ENCODE measurements at regions not wholly inside any gene's neighbourhood (a gene's known extent, or its start where the extent isn't known, plus 50 kb on each side); places are given as distances from the start of the nearest gene placed in this dataset.
A peak's percentile ranks its signal among the peaks of the same experiment; 100 is the strongest.

- no peaks in the 10 kb centered on the region for H3K4me1 ChIP-seq (ENCODE audit: insufficient read depth, low read length, severe bottlenecking)
- no peaks in the 10 kb centered on the region for H3K79me2 ChIP-seq (ENCODE audit: insufficient read depth, low read length)
- H4K20me1 ChIP-seq (ENCODE audit: insufficient read depth, low read length): no peaks in the 10 kb centered on the region
- H2AFZ ChIP-seq (ENCODE audit: low read length): no peak overlapping the region
- H3K9me2 ChIP-seq (ENCODE audit: low read depth, low read length): no peaks in the 10 kb centered on the region
- H3K36me3 ChIP-seq (ENCODE audit: insufficient read depth, low read length): no peaks in the 10 kb centered on the region
- no peak overlapping the region for H3K4me3 ChIP-seq (ENCODE audit: low read depth, low read length, poor library complexity, severe bottlenecking)
- no peak overlapping the region for H3K9ac ChIP-seq (ENCODE audit: low read length)
- H3K27me3 ChIP-seq (ENCODE audit: insufficient read depth, low read length): no peaks in the 10 kb centered on the region
- H3K9me3 ChIP-seq (ENCODE audit: low read length): no peaks in the 10 kb centered on the region
- TF ChIP-seq, protein P1, sequence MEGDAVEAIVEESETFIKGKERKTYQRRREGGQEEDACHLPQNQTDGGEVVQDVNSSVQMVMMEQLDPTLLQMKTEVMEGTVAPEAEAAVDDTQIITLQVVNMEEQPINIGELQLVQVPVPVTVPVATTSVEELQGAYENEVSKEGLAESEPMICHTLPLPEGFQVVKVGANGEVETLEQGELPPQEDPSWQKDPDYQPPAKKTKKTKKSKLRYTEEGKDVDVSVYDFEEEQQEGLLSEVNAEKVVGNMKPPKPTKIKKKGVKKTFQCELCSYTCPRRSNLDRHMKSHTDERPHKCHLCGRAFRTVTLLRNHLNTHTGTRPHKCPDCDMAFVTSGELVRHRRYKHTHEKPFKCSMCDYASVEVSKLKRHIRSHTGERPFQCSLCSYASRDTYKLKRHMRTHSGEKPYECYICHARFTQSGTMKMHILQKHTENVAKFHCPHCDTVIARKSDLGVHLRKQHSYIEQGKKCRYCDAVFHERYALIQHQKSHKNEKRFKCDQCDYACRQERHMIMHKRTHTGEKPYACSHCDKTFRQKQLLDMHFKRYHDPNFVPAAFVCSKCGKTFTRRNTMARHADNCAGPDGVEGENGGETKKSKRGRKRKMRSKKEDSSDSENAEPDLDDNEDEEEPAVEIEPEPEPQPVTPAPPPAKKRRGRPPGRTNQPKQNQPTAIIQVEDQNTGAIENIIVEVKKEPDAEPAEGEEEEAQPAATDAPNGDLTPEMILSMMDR (IDR thresholded peaks at IDR 0.05; ENCODE audit: low read length): no peak
- no peak for TF ChIP-seq EZH2 (IDR thresholded peaks at IDR 0.05; ENCODE audit: borderline replicate concordance, low read length)
- H3K27ac ChIP-seq (ENCODE audit: low read depth, low read length, poor library complexity, severe bottlenecking): no peak overlapping the region
- no peaks in the 10 kb centered on the region for H3F3A ChIP-seq (ENCODE audit: insufficient read depth, low read length)
- no peak overlapping the region for H3K4me2 ChIP-seq (ENCODE audit: low read length)
Observed at GRCh38 chr7:52005613-52006012, 689.0 kb upstream of the COBL start.

DNA sequence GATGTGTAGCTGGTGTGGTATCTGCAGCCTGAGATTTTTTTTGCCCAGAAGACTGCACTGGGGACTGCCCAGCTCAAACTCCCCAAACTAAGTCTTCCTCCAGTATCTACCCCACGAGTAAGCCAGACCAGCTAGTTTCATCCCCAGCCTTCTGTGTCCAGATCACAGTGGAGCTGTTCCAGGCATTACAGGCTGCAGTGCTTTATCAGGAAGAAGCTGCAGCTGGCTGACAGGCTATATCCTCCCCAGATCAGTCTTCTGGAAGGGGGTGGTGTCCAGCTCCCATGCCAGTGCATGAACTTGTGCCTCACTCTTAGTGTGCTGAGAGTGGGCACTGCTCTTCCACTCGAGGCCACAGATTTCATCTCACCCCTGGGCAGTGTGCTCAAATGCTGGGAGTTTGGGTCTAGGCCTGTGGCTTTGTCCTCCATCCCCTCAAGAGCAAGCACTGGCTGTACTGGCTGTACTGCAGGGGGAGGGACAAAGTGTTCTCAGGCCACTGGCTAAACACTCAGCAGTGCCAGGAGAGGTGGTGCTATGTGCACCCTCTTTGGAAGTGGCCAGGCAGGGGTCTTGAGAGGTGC, 679.1 kb upstream of the COBL start:
- Histone ChIP-seq H3K4me3 (ENCODE audit: low read depth, low read length, poor library complexity, severe bottlenecking) (no peak overlapping the region), H3K4me1 (ENCODE audit: insufficient read depth, low read length, severe bottlenecking) (peaks cover 4% of the 10 kb centered on the region), H3K9ac (ENCODE audit: low read length) (no peak overlapping the region), H4K20me1 (ENCODE audit: insufficient read depth, low read length) (no peaks in the 10 kb centered on the region), H2AFZ (ENCODE audit: low read length) (no peak overlapping the region), H3K79me2 (ENCODE audit: insufficient read depth, low read length) (no peaks in the 10 kb centered on the region), H3K27ac (ENCODE audit: low read depth, low read length, poor library complexity, severe bottlenecking) (no peak overlapping the region), H3K9me3 (ENCODE audit: low read length) (peaks cover 7% of the 10 kb centered on the region; the same call in 1 of the 2 replicates), H3K36me3 (ENCODE audit: insufficient read depth, low read length) (no peaks in the 10 kb centered on the region), H3K9me2 (ENCODE audit: low read depth, low read length) (no peaks in the 10 kb centered on the region), H3K4me2 (ENCODE audit: low read length) (no peak overlapping the region), H3K27me3 (ENCODE audit: insufficient read depth, low read length) (no peaks in the 10 kb centered on the region), H3F3A (ENCODE audit: insufficient read depth, low read length) (no peaks in the 10 kb centered on the region)
- TF ChIP-seq EZH2 (IDR thresholded peaks at IDR 0.05; ENCODE audit: borderline replicate concordance, low read length): no peak

- Histone ChIP-seq H4K20me1 (ENCODE audit: insufficient read depth, low read length) (no peaks in the 10 kb centered on the region), H3K4me2 (ENCODE audit: low read length) (no peak overlapping the region), H3K9me3 (ENCODE audit: low read length) (no peaks in the 10 kb centered on the region), H3K4me3 (ENCODE audit: low read depth, low read length, poor library complexity, severe bottlenecking) (no peak overlapping the region), H3K9me2 (ENCODE audit: low read depth, low read length) (no peaks in the 10 kb centered on the region), H3K27me3 (ENCODE audit: insufficient read depth, low read length) (no peaks in the 10 kb centered on the region), H3F3A (ENCODE audit: insufficient read depth, low read length) (no peaks in the 10 kb centered on the region), H3K9ac (ENCODE audit: low read length) (no peak overlapping the region), H3K4me1 (ENCODE audit: insufficient read depth, low read length, severe bottlenecking) (peaks cover 12% of the 10 kb centered on the region), H3K27ac (ENCODE audit: low read depth, low read length, poor library complexity, severe bottlenecking) (no peak overlapping the region), H2AFZ (ENCODE audit: low read length) (peak overlapping the region; percentile 73), H3K79me2 (ENCODE audit: insufficient read depth, low read length) (no peaks in the 10 kb centered on the region), H3K36me3 (ENCODE audit: insufficient read depth, low read length) (no peaks in the 10 kb centered on the region)
- no peak for TF ChIP-seq EZH2 (IDR thresholded peaks at IDR 0.05; ENCODE audit: borderline replicate concordance, low read length)
- TF ChIP-seq, protein P1 (IDR thresholded peaks at IDR 0.05; ENCODE audit: low read length): no peak
Observed at GRCh38 chr7:51982653-51983052, 666.0 kb upstream of the COBL start.

DNA sequence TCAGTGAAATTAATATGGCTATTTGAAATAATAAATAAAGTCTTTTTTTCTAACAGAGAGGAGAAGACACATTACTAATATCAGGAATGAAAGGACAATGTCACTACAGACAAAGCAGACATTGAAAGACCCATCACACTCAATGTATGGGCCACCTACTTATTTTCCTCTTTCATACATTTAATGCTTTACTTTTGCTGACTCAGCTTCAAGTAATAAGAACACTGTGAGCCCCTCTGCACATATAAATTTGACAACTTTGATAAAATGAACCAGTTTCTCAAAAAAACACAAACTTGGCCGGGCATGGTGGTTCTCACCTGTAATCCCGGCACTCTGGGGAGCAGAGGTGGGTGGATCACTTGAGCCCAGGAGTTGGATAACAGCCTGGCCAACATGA, 664.2 kb upstream of the COBL start:
- no peak for TF ChIP-seq EZH2 (IDR thresholded peaks at IDR 0.05; ENCODE audit: borderline replicate concordance, low read length)
- TF ChIP-seq, protein P1 (IDR thresholded peaks at IDR 0.05; ENCODE audit: low read length): no peak
- Histone ChIP-seq H3K36me3 (ENCODE audit: insufficient read depth, low read length) (no peaks in the 10 kb centered on the region), H3K9me3 (ENCODE audit: low read length) (no peaks in the 10 kb centered on the region), H3K9me2 (ENCODE audit: low read depth, low read length) (no peaks in the 10 kb centered on the region), H3F3A (ENCODE audit: insufficient read depth, low read length) (no peaks in the 10 kb centered on the region), H3K27ac (ENCODE audit: low read depth, low read length, poor library complexity, severe bottlenecking) (no peak overlapping the region), H3K4me2 (ENCODE audit: low read length) (no peak overlapping the region), H2AFZ (ENCODE audit: low read length) (peak overlapping the region; percentile 29; the same call in 1 of the 2 replicates), H3K27me3 (ENCODE audit: insufficient read depth, low read length) (no peaks in the 10 kb centered on the region), H3K4me1 (ENCODE audit: insufficient read depth, low read length, severe bottlenecking) (peaks cover 18% of the 10 kb centered on the region), H3K9ac (ENCODE audit: low read length) (no peak overlapping the region), H3K4me3 (ENCODE audit: low read depth, low read length, poor library complexity, severe bottlenecking) (no peak overlapping the region), H4K20me1 (ENCODE audit: insufficient read depth, low read length) (no peaks in the 10 kb centered on the region), H3K79me2 (ENCODE audit: insufficient read depth, low read length) (no peaks in the 10 kb centered on the region)

Data from OCI-LY1 (cell line).